PC-3 (cell line): ENCODE measurements at regions not wholly inside any gene's neighbourhood (a gene's known extent, or its start where the extent isn't known, plus 50 kb on each side); places are given as distances from the start of the nearest gene placed in this dataset.

Experiments
- CTCF ChIP-seq: fragments of 300-600 bp; sonication (generic); conservative IDR thresholded peaks from 2 replicates; pipeline ENCODE4 v1.5.1; 2017; ENCODE audit warnings: antibody characterized with exemption, low read depth, mild to moderate bottlenecking, low read length
- EZH2phosphoT487 ChIP-seq: fragments of 300-600 bp; sonication (generic); IDR thresholded peaks from 2 replicates; pipeline ENCODE4 v1.6.1; 2018; ENCODE audit warnings: mild to moderate bottlenecking, antibody characterized with exemption, low read length, borderline replicate concordance

GRCh38 chr14:87321548-87321947 lies 671.4 kb downstream of the GALC start:
- TF ChIP-seq CTCF (no peak), EZH2phosphoT487 (no peak)
